ENCODE measurements at regions not wholly inside any gene's neighbourhood (a gene's known extent, or its start where the extent isn't known, plus 50 kb on each side); places are given as distances from the start of the nearest gene placed in this dataset.

- FAIRE-seq: no peak
- no peak for DNase-seq (ENCODE audit: low read depth, low spot score)
- H3K9me1 ChIP-seq (replicated peaks; ENCODE audit: control insufficient read depth, extremely low read depth, insufficient read depth, low read length): no peaks in the 10 kb centered on the region
- TF ChIP-seq MAX (IDR thresholded peaks at IDR 0.05; ENCODE audit: insufficient read depth, insufficient read length): no peak
- TF ChIP-seq POLR2A (IDR thresholded peaks at IDR 0.05; ENCODE audit: low read depth, low read length): no peak
- no peak for TF ChIP-seq EZH2 (IDR thresholded peaks at IDR 0.05; ENCODE audit: borderline replicate concordance, low read depth, low read length, severe bottlenecking)
- intact Hi-C loops (cut with micrococcal nuclease) (no loop called here), dilution Hi-C loops (cut with MboI; ENCODE audit: extremely low pct_ligation_motif_present, low sequenced_read_pairs) (no loop called here)
- H3K27ac ChIP-seq (ENCODE audit: insufficient read depth, low read depth, low read length): no peak overlapping the region
- no peak overlapping the region for H2AFZ ChIP-seq (ENCODE audit: low read depth, low read length)
- no peak overlapping the region for H3K4me2 ChIP-seq (ENCODE audit: insufficient read depth, low read length)
- no TSS peak for BruUV-seq (replicated peaks)
- no peaks in the 10 kb centered on the region for H3K4me1 ChIP-seq (ENCODE audit: control insufficient read depth, extremely low read depth, insufficient read depth, low read length)
- no peak overlapping the region for H3K4me3 ChIP-seq (replicated peaks in 1 of 3; ENCODE audit: insufficient read depth in 1 of 3, low read depth in 1 of 3, low read length in 3 of 3)
- no peaks in the 10 kb centered on the region for H3K36me3 ChIP-seq (ENCODE audit: control insufficient read depth in 2 of 2, extremely low read depth in 1 of 2, insufficient read depth in 2 of 2, low read length in 2 of 2)
- ChIA-PET CTCF (no interaction called here), POLR2A (no interaction called here)
- H3K9ac ChIP-seq (replicated peaks; ENCODE audit: extremely low read depth, insufficient read depth, low read length): no peak overlapping the region
- H3K27me3 ChIP-seq (ENCODE audit: control insufficient read depth in 2 of 2, insufficient read depth in 2 of 2, low read length in 2 of 2): no peaks in the 10 kb centered on the region
- H3K79me2 ChIP-seq (ENCODE audit: control insufficient read depth, insufficient read depth, low read length): no peaks in the 10 kb centered on the region
- no peaks in the 10 kb centered on the region for H4K20me1 ChIP-seq (replicated peaks; ENCODE audit: control insufficient read depth, extremely low read depth, insufficient read depth, low read length)
- peaks cover 5% of the 10 kb centered on the region for H3K9me3 ChIP-seq (replicated peaks; ENCODE audit: control insufficient read depth, insufficient read depth, low read length)
Observed at GRCh38 chr16:6562986-6563385, 769.7 kb upstream of the RBFOX1 start.

- no peak overlapping the region for H3K4me3 ChIP-seq (replicated peaks in 1 of 3; ENCODE audit: insufficient read depth in 1 of 3, low read depth in 1 of 3, low read length in 3 of 3)
- no peaks in the 10 kb centered on the region for H3K4me1 ChIP-seq (ENCODE audit: control insufficient read depth, extremely low read depth, insufficient read depth, low read length)
- H3K36me3 ChIP-seq (ENCODE audit: control insufficient read depth in 2 of 2, extremely low read depth in 1 of 2, insufficient read depth in 2 of 2, low read length in 2 of 2): no peaks in the 10 kb centered on the region
- intact Hi-C loops (cut with micrococcal nuclease): no loop called here
- no peak overlapping the region for H3K9ac ChIP-seq (replicated peaks; ENCODE audit: extremely low read depth, insufficient read depth, low read length)
- no peak overlapping the region for H3K27ac ChIP-seq (ENCODE audit: insufficient read depth, low read depth, low read length)
- H4K20me1 ChIP-seq (replicated peaks; ENCODE audit: control insufficient read depth, extremely low read depth, insufficient read depth, low read length): no peaks in the 10 kb centered on the region
- peaks cover 2% of the 10 kb centered on the region for H3K9me3 ChIP-seq (replicated peaks; ENCODE audit: control insufficient read depth, insufficient read depth, low read length)
- H3K27me3 ChIP-seq (ENCODE audit: control insufficient read depth in 2 of 2, insufficient read depth in 2 of 2, low read length in 2 of 2): no peaks in the 10 kb centered on the region
- H3K4me2 ChIP-seq (ENCODE audit: insufficient read depth, low read length): no peak overlapping the region
- DNase-seq (ENCODE audit: low read depth, low spot score) (no peak), FAIRE-seq (no peak)
- TF ChIP-seq JUN (IDR thresholded peaks at IDR 0.05; ENCODE audit: borderline replicate concordance, insufficient read depth, insufficient read length, low read depth) (no peak), MAX (IDR thresholded peaks at IDR 0.05; ENCODE audit: insufficient read depth, insufficient read length) (no peak), POLR2AphosphoS5 (IDR thresholded peaks at IDR 0.05; ENCODE audit: insufficient read depth, low read depth, low read length) (no peak), EZH2 (IDR thresholded peaks at IDR 0.05; ENCODE audit: borderline replicate concordance, low read depth, low read length, severe bottlenecking) (no peak), FOS (IDR thresholded peaks at IDR 0.05; ENCODE audit: borderline replicate concordance, insufficient read depth, low read length) (no peak), MYC (IDR thresholded peaks at IDR 0.05; ENCODE audit: low read depth, low read length) (no peak), GATA2 (IDR thresholded peaks at IDR 0.05; ENCODE audit: insufficient read depth, insufficient read length, low read depth, low read length) (no peak), CTCF (IDR thresholded peaks at IDR 0.05; ENCODE audit: extremely low read depth in 1 of 2, insufficient read depth in 1 of 2, low read depth in 1 of 2, low read length in 2 of 2) (no peak), POLR2A (IDR thresholded peaks at IDR 0.05; ENCODE audit: low read depth, low read length) (no peak)
- no peaks in the 10 kb centered on the region for H3K79me2 ChIP-seq (ENCODE audit: control insufficient read depth, insufficient read depth, low read length)
- ChIA-PET POLR2A (no interaction called here), CTCF (no interaction called here)
- no peaks in the 10 kb centered on the region for H3K9me1 ChIP-seq (replicated peaks; ENCODE audit: control insufficient read depth, extremely low read depth, insufficient read depth, low read length)
- dilution Hi-C loops (cut with MboI; ENCODE audit: extremely low pct_ligation_motif_present, low sequenced_read_pairs): no loop called here
- H2AFZ ChIP-seq (ENCODE audit: low read depth, low read length): no peak overlapping the region
- no TSS peak for BruUV-seq (replicated peaks)
Observed at GRCh38 chr16:6560306-6561100, 772.1 kb upstream of the RBFOX1 start.
